ENCODE measurements at regions not wholly inside any gene's neighbourhood (a gene's known extent, or its start where the extent isn't known, plus 50 kb on each side); places are given as distances from the start of the nearest gene placed in this dataset.

GRCh38 chr2:40760071-40760666 is 308.3 kb upstream of the SLC8A1 start:
- no peaks in the 10 kb centered on the region for H3K27me3 Mint-ChIP-seq (ENCODE audit: insufficient read depth, unreplicated experiment)
- ChIA-PET CTCF (no interaction called here), POLR2A (no interaction called here)
- H3K4me1 ChIP-seq, result no peaks in the 10 kb centered on the region
- no peak overlapping the region for H3K4me3 ChIP-seq (ENCODE audit: low read depth, low read length)
- no peaks in the 10 kb centered on the region for H3K27me3 ChIP-seq (replicated peaks; ENCODE audit: control insufficient read depth, insufficient read depth, low read length)
- H3K9me3 ChIP-seq, result no peaks in the 10 kb centered on the region
- no peak overlapping the region for H3K27ac Mint-ChIP-seq (ENCODE audit: unreplicated experiment)
- BruUV-seq (replicated peaks), result no TSS peak
- H3K36me3 ChIP-seq (ENCODE audit: control insufficient read depth, insufficient read depth, low read length), result no peaks in the 10 kb centered on the region
- no peak overlapping the region for H3K4me3 Mint-ChIP-seq (ENCODE audit: unreplicated experiment)
- H3K4me1 Mint-ChIP-seq (ENCODE audit: low read depth, unreplicated experiment), result no peaks in the 10 kb centered on the region
- TF ChIP-seq CTCF (IDR thresholded peaks at IDR 0.05; ENCODE audit: insufficient read depth in 1 of 2, low read depth in 1 of 2, low read length in 1 of 2, severe bottlenecking in 1 of 2, unreplicated experiment in 1 of 2), result peak; percentile 61 to 85
- peak; percentile 49 to 56 for DNase-seq
- H3K9me3 Mint-ChIP-seq (ENCODE audit: unreplicated experiment), result no peaks in the 10 kb centered on the region
- intact Hi-C loops (cut with micrococcal nuclease; ENCODE audit: unreplicated experiment), result loop anchor here (1.0 kb wide), 3 partner anchors 274 to 847 kb away; no protein-coding TSS in a partner anchor
- no peaks in the 10 kb centered on the region for H3K36me3 Mint-ChIP-seq (ENCODE audit: insufficient read depth, unreplicated experiment)

GRCh38 chr2:40773291-40773690 is 321.4 kb upstream of the SLC8A1 start:
- Mint-ChIP-seq H3K4me1 (ENCODE audit: low read depth, unreplicated experiment) (no peaks in the 10 kb centered on the region), H3K36me3 (ENCODE audit: insufficient read depth, unreplicated experiment) (no peaks in the 10 kb centered on the region), H3K27me3 (ENCODE audit: insufficient read depth, unreplicated experiment) (peaks cover 5% of the 10 kb centered on the region), H3K9me3 (ENCODE audit: unreplicated experiment) (no peaks in the 10 kb centered on the region), H3K27ac (ENCODE audit: unreplicated experiment) (no peak overlapping the region), H3K4me3 (ENCODE audit: unreplicated experiment) (no peak overlapping the region)
- intact Hi-C loops (cut with micrococcal nuclease; ENCODE audit: unreplicated experiment), result no loop called here
- TF ChIP-seq CTCF (IDR thresholded peaks at IDR 0.05; ENCODE audit: insufficient read depth in 1 of 2, low read depth in 1 of 2, low read length in 1 of 2, severe bottlenecking in 1 of 2, unreplicated experiment in 1 of 2), result no peak
- Histone ChIP-seq H3K27me3 (replicated peaks; ENCODE audit: control insufficient read depth, insufficient read depth, low read length) (no peaks in the 10 kb centered on the region), H3K4me3 (ENCODE audit: low read depth, low read length) (no peak overlapping the region), H3K9me3 (no peaks in the 10 kb centered on the region), H3K36me3 (ENCODE audit: control insufficient read depth, insufficient read depth, low read length) (no peaks in the 10 kb centered on the region), H3K4me1 (no peaks in the 10 kb centered on the region)
- BruUV-seq (replicated peaks), result no TSS peak
- POLR2A ChIA-PET, result no interaction called here
- DNase-seq, result no peak
- CTCF ChIA-PET, result no interaction called here

GRCh38 chr2:40783704-40784103 is 331.8 kb upstream of the SLC8A1 start:
- BruUV-seq (replicated peaks), result no TSS peak
- Histone ChIP-seq H3K9me3 (no peaks in the 10 kb centered on the region), H3K4me3 (ENCODE audit: low read depth, low read length) (no peak overlapping the region), H3K27me3 (replicated peaks; ENCODE audit: control insufficient read depth, insufficient read depth, low read length) (no peaks in the 10 kb centered on the region), H3K36me3 (ENCODE audit: control insufficient read depth, insufficient read depth, low read length) (no peaks in the 10 kb centered on the region), H3K4me1 (no peaks in the 10 kb centered on the region)
- H3K27ac Mint-ChIP-seq (ENCODE audit: unreplicated experiment), result no peak overlapping the region
- H3K4me3 Mint-ChIP-seq (ENCODE audit: unreplicated experiment), result no peak overlapping the region
- no peaks in the 10 kb centered on the region for H3K27me3 Mint-ChIP-seq (ENCODE audit: insufficient read depth, unreplicated experiment)
- DNase-seq, result no peak
- TF ChIP-seq CTCF (IDR thresholded peaks at IDR 0.05; ENCODE audit: insufficient read depth in 1 of 2, low read depth in 1 of 2, low read length in 1 of 2, severe bottlenecking in 1 of 2, unreplicated experiment in 1 of 2), result no peak
- POLR2A ChIA-PET, result no interaction called here
- no peaks in the 10 kb centered on the region for H3K9me3 Mint-ChIP-seq (ENCODE audit: unreplicated experiment)
- intact Hi-C loops (cut with micrococcal nuclease; ENCODE audit: unreplicated experiment), result no loop called here
- CTCF ChIA-PET, result no interaction called here
- no peaks in the 10 kb centered on the region for H3K36me3 Mint-ChIP-seq (ENCODE audit: insufficient read depth, unreplicated experiment)
- no peaks in the 10 kb centered on the region for H3K4me1 Mint-ChIP-seq (ENCODE audit: low read depth, unreplicated experiment)
